Astrocyte of the spinal cord (primary cell): ENCODE measurements at regions not wholly inside any gene's neighbourhood (a gene's known extent, or its start where the extent isn't known, plus 50 kb on each side); places are given as distances from the start of the nearest gene placed in this dataset.

ENCODE experiments used
- DNase-seq: peaks from one replicate; pipeline ENCODE4 v3.0.0; 2011; ENCODE audit warnings: low read depth, low spot score
- H3K4me3 ChIP-seq: 2 replicates; pipeline ENCODE4 v1.5.1; 2011; ENCODE audit warnings: low read depth, mild to moderate bottlenecking, low read length, moderate library complexity
- in situ Hi-C: cut with HindIII; loops from 2 replicates; pipeline ENCODE4 v1.10.0; 2017; ENCODE audit warnings: low sequenced_read_pairs
- TF ChIP-seq, protein P1 (sequence below): IDR thresholded peaks from 2 replicates; pipeline ENCODE4 v1.5.1; 2012; ENCODE audit warnings: low read depth, mild to moderate bottlenecking, low read length, inconsistent platforms

DNA sequence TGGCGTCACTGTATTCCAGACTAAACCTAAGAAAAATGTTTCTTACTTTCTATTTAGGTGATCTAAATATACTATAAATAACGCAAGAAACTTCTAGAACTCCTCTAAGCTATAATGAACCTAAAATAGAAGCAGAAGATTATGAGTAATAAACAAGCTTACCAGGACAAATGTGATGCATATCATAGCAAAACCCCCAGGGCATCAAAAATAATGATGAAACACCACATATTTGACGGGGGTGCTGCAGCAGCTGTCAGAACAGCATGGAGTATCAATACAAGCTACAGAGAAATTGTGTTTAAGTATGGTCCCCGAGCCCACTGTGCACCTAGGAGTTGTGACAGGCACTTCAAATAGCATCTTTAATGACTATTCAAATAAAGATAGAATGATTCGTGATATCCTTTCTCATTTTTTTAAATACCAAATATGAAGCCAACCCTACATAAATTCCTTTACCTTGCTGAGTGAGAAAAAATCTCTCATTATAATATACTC lies 337.3 kb downstream of the CENPC start:
- no peak for DNase-seq
- TF ChIP-seq, protein P1, sequence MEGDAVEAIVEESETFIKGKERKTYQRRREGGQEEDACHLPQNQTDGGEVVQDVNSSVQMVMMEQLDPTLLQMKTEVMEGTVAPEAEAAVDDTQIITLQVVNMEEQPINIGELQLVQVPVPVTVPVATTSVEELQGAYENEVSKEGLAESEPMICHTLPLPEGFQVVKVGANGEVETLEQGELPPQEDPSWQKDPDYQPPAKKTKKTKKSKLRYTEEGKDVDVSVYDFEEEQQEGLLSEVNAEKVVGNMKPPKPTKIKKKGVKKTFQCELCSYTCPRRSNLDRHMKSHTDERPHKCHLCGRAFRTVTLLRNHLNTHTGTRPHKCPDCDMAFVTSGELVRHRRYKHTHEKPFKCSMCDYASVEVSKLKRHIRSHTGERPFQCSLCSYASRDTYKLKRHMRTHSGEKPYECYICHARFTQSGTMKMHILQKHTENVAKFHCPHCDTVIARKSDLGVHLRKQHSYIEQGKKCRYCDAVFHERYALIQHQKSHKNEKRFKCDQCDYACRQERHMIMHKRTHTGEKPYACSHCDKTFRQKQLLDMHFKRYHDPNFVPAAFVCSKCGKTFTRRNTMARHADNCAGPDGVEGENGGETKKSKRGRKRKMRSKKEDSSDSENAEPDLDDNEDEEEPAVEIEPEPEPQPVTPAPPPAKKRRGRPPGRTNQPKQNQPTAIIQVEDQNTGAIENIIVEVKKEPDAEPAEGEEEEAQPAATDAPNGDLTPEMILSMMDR: no peak
- in situ Hi-C loops: no loop called here
- no peak overlapping the region for H3K4me3 ChIP-seq

DNA sequence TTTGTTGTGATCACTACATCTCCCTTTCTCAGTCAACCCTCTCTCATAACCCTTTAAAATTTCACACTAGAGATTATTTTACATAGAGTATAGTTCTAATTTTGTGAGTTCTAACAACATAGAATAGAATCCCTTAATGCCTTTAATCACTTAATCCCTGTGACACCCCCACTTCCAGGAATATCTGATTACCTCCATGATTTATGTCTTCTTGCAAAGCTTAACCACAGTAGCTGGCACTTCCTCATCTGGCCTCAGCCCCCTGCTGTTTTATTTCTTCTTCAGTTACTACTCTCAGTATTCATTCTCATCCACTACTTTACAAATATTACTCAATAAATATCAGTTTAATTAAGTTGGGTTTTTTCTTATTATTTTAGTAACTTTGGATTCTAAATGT lies 340.9 kb downstream of the CENPC start:
- TF ChIP-seq, protein P1: no peak
- H3K4me3 ChIP-seq: no peak overlapping the region
- peak; percentile 53 for DNase-seq
- in situ Hi-C loops: no loop called here

DNA sequence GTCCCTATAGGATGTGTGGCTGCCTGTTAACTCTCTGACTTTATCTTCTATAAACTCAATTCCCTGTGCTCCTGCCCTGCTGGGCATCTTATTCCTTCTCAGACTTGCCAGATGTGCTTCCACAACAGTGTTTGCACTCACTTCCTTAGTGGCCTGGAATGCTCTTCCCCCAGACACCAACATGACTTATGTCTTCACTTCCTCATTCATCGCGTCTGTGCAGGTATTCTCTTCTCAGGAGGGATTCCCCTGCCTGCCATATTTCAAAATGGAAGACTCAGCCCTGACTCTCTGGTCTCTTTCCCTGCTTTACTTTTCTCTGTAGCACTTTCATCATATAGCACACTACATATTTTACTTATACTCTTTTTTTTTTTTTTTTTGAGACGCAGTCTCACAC lies 344.0 kb downstream of the CENPC start:
- TF ChIP-seq, protein P1: no peak
- in situ Hi-C loops: no loop called here
- DNase-seq: no peak
- no peak overlapping the region for H3K4me3 ChIP-seq

DNA sequence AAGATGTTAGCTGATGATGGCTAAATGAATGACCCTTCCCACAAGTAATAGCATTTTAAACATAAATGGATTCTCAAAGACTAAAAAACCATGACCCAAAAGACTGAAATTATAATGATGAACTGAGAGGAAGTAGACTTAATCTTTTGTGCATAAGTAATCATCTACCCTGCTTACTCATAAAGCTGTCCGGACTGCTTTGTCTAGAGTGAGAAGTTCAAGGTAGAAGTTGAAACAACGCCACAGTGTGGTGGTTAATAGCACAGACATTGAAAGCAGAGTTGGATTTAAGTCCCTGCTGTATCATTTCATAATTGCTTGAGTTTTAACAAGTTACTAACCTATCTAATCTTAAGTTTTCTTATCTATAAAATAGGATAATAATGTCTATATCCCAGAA lies 346.6 kb downstream of the CENPC start:
- no peak overlapping the region for H3K4me3 ChIP-seq
- in situ Hi-C loops: no loop called here
- DNase-seq: peak; percentile 70
- TF ChIP-seq, protein P1: peak; percentile 41

DNA sequence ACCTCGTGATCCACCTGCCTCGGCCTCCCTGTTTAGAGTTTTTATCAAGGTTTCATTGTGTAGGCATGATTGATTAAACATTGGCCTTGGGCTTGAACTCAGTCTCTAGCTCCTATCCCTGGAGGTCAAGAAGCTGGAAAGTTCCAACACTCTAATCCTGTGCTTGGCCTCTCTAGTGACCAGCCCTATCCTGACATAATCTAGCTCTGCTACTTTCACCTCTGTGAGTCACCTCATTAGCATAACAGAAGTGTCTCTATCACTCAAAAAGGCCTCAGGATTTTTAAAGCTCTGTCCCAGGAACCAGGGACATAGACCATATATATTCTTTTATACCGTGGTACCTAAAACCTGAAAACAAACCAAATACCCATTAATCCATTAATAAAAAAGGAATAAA lies 377.5 kb downstream of the CENPC start:
- in situ Hi-C loops: no loop called here
- no peak overlapping the region for H3K4me3 ChIP-seq
- no peak for DNase-seq
- TF ChIP-seq, protein P1: no peak

DNA sequence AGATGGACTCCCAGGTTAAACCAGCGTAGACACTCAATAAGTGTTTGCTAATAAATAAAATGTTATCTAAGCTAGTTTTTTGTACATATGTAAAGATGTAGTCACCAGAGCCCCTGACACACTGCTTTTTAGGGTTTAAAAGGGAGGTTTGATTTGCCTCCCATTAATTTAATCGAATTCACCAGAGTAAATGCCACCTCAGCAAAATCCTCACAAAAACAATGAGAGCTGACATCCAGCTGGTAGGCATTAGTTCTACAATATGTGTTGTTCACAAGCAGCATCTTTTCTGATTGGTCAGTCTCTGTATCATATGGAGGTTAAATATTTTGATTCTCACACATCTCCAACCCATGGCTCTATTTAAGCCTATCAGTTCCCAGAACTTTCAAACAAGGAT lies 382.6 kb downstream of the CENPC start:
- DNase-seq: no peak
- TF ChIP-seq, protein P1: no peak
- no peak overlapping the region for H3K4me3 ChIP-seq
- in situ Hi-C loops: no loop called here

DNA sequence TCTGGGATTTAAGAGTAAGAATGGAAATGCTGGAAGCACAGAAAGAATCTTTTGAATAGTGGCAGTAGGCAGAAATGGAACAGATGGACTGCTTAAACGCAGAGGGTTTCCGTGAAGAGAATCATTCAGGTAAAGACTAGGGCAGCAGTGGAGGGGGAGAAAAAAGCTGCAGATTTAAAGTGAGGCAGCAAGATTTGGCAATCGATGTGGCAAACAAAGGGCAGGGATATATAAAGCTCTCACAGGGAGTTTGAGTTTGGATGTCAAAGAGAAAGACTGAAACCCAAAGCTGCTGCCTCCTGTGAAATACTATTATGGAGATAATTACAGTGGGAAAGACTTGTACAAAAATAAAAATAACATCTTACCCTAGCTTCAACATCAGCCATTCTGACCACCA lies 384.0 kb downstream of the CENPC start:
- in situ Hi-C loops: no loop called here
- DNase-seq: no peak
- TF ChIP-seq, protein P1: no peak
- no peak overlapping the region for H3K4me3 ChIP-seq
